GF-D8 (cell line): ENCODE measurements at regions not wholly inside any gene's neighbourhood (a gene's known extent, or its start where the extent isn't known, plus 50 kb on each side); places are given as distances from the start of the nearest gene placed in this dataset.

ENCODE experiments used
- DNase-seq: peaks from one replicate; lab custom pipeline; 2025; lab: John Stamatoyannopoulos, UW

DNA sequence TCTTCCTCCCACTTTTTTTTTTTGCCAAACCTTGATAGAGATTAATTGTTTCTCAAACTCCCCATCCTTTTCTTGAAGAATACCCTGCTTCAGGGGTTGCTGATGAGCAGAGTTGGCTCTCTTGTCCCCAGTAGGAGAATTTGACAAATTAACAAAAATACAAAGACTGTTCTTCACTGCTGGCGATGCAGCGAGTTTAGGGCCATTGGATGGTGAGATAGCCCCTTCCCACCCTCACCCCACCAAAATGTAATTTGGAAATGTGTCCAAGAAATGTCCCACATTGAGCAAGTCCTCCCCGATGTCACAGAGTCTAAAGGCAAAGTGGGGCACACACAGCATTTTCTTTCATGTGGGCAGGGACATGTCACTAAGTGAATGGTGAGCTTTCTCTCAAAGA is 136.0 kb upstream of the RARB start:
- DNase-seq = no peak

DNA sequence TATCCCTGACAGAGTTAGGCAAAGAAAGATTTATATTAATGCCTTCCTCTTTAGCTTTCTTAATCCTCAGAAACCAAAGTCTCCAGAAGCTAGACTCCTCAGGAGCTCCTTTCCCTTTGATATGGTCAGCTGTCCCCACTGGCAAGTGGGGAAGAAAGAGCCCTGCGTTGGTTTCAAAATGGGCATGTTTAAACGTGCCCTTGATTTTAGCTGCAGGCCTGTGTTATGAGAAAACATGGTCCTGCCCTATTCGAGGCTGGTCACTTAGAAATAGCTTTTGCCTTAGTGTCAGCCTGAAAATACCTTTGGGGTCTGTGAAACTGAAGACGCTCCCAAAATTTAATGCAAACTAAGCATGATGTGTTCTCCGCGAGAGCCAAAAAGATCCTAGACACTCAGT is 135.5 kb upstream of the RARB start:
- DNase-seq = no peak

- DNase-seq = no peak
Measured at GRCh38 chr3:25293736-25294135, 134.3 kb upstream of the RARB start.

GRCh38 chr3:25294169-25294805 is 133.8 kb upstream of the RARB start:
- peak; percentile 19 for DNase-seq

DNA sequence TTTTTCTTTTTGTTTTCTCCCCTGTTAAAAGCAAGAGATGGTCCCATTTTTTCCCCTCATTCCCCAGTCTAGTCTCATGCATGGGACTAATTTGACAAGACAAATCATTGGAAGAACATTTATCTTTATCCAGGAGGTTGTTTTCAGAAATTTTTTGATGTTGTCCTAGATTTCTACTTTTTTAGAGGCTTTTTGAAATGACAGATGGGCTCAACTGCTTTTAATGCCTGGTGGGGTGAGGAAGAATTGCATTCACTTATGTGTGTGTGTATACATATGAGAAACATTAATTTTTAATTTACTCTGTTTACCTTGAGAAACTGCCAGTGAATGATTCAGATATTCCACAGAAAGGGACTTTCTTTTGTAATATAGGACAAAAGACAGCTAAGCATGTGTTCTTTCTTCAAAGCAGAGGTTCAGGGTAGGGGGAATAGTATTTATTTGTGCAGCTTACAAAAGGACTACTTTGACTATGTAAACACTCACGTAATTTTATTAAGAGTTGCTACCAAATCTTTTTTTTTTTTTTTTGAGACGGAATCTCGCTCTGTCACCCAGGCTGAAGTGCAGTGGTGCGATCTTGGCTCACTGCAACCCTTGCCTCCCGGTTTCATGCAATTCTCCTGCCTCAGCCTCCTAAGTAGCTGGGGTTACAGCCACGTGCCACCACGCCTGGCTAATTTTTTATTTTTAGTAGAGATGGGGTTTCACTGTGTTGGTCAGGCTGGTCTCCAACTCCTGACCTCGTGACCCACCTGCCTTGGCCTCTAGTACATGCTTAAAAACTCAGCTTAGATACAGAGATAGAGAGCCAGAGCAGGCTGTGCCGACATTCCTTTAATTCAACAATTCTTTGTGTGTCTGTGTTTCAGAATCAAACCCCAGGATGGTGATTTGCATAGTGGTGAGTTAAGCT is 130.1 kb upstream of the RARB start:
- no peak for DNase-seq

GRCh38 chr3:25300141-25300540 is 127.9 kb upstream of the RARB start:
- no peak for DNase-seq

DNA sequence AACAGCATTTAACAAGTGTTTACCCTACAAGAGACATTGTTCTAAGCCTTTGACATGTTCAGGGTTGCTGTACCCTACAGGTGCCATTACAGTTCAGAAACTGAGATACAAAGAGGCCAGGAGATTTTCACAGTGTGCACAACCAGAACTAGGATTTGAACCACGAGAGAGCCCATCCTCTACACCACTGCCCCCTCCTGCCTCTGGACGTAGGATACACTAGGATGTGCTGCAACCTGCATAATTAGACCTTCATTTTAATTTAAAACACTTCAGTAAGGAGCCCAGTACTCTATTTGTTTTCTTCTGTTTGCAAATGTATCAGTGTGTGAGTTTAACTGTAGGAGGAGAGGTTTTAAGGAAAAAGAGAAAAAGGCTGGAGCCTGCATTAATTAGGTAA is 123.1 kb upstream of the RARB start:
- DNase-seq = no peak

GRCh38 chr3:25306066-25306465 is 122.0 kb upstream of the RARB start:
- no peak for DNase-seq

DNA sequence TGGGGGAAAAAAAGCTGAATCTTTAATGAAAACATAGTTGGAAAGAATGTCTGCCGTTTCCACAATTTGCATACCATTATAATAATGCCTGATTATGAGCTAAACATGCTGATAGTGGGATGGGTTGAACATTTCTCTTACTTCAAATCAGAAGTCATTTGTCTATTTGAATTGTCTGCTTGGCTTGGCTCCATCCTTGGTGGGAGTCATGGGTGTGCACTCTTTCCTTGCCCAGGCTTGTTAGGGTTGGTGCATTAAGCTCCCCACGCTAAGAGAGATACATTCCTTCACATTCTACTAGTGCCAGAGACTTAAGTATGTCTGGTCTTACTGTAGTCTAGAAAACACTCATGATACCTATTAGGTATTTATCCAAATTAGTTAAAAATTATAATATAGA is 121.4 kb upstream of the RARB start:
- DNase-seq = no peak

GRCh38 chr3:25313286-25313685 is 114.8 kb upstream of the RARB start:
- no peak for DNase-seq

DNA sequence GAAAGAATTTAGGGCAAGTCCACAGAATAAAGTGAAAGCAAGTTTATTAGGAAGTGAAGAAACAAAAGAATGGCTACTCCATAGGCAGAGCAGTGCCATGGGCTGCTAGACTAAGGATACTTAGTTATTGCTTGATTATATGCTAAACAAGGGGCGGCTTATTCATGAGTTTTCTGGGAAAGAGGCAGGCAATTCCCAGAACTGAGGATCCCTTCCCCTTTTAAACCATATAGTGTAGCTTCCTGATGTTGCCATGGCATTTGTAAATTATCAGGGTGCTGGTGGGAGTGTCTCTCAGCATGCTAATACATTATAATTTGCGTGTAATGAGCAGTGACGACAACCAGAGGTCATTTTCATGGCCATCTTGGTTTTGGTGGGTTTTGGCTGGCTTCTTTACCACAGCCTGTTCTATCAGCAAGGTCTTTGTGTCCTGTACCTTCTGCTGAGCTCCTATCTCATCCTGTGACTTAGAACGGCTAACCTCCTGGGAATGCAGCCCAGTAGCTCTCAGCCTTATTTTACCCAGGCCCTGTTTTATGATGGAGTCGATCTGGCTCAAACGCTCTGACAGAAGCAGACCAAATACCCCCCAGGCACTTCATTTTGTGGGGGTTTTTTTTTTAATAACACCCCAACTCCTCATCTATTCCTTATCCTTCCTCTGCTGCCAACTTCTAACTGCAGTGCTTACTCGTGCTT is 103.0 kb upstream of the RARB start:
- no peak for DNase-seq

DNA sequence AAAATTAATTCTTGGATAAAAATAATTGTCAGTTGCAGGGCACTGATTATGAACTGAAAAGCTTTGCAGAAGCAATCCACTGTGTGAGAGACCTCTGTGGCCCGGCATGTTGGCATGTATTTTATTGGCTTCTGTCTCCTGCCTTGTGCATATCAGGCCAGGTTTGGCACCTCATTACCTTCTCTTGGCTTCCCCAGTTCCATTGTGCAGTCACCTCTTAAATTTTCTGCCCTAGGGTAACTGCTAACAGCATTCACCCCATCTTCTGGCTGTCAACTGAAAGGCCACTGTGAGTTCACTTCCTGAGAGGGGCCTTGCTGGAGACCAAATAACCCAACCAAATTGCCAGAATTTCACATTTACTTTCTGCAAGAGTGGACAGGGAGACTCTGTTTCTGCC is 92.7 kb upstream of the RARB start:
- DNase-seq = no peak

DNA sequence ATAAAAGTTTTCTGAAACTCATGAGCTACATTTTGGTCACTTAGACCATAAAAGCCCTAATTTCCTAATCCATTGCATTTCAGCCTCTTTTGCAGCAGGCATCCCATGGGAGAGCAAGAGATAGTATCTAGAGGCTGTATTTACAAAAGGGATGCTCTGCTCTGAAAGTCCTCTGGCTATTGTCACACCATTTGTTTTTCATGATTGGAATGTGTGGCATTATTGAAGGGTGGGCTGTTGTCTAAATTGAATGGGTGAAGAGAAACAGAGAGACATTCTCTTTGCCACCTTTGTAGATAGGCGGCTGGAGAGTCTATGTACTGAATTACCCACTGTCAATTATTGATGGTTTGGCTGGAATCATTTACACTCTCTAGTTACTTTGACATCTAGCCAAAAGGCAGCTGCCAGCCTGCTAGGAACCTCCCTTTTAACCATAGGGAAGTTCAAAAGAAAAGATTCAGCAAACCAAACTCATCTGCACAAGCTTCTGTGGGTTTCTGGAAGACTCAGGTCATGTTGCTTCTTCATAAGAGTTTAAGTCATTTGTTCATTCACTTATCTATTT is 89.8 kb upstream of the RARB start:
- no peak for DNase-seq

GRCh38 chr3:25339225-25339624 is 88.8 kb upstream of the RARB start:
- DNase-seq = no peak

- no peak for DNase-seq
Measured at GRCh38 chr3:25344670-25345069, 83.4 kb upstream of the RARB start.

- no peak for DNase-seq
Measured at GRCh38 chr3:25349095-25349494, 79.0 kb upstream of the RARB start.

- no peak for DNase-seq
Measured at GRCh38 chr3:25349828-25350724, 78.0 kb upstream of the RARB start.

- DNase-seq = no peak
Measured at GRCh38 chr3:25350725-25351114, 77.3 kb upstream of the RARB start.

DNA sequence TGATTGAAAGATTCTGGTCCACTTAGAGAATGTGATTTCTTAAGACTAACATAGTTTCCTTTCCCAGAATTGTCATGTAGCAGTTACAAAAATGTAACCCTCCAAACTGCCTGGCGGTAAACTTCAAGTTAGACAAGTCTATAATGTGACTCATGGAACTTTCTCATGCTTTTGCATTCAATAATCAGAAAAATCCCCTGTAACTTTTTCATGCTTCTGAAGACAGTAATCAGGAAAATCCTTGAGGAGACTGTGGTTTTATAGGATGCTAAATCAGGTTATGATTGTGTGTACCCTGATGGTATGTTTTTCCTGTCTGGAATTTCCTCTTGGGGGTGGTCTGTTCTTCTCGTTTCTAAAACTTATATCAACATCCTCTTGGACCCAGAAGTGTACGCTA is 74.0 kb upstream of the RARB start:
- DNase-seq = no peak

DNA sequence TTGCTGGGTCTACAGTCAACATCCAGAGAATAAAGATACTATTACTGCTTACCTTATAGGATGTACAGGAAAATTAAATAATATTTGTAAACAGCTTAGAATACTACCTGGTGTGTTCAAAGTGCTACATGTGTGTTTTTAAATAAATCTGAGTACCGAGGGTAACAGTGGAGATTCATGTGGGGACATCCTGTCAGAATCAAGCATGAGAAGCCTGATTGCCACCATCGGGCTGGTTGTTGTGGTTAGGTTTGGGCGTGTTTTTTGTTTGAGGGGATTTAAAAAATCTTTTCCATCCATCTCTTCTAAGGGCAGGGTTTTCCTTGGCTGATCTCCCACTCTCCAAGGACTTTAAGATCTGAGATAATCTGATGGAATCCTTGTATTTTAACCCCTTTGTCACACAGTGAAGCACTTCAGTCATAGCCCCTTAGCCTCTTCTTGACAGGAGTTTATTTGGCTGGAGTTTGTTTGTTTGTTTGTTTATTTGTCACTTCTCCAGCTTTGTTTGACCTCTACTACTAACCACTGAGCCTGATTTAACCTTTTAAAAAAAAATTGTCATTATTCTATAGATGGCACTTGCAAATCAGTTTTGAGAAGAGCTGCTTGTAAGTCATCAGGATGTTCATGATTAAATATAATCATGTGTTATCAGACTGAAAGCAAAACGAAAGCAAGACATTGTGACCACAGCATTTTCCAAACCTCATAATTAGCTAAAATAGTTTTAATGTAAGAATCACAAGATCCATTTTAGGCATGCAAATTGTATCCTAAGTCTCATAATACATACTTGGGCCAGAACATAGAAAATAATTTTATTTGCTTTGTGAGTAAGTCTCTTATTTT is 72.8 kb upstream of the RARB start:
- no peak for DNase-seq

GRCh38 chr3:25355998-25356397 is 72.1 kb upstream of the RARB start:
- no peak for DNase-seq
